GF-D8 (cell line): ENCODE measurements at regions not wholly inside any gene's neighbourhood (a gene's known extent, or its start where the extent isn't known, plus 50 kb on each side); places are given as distances from the start of the nearest gene placed in this dataset.

Source experiments
- DNase-seq: peaks from one replicate; lab custom pipeline; 2025; lab: John Stamatoyannopoulos, UW

DNA sequence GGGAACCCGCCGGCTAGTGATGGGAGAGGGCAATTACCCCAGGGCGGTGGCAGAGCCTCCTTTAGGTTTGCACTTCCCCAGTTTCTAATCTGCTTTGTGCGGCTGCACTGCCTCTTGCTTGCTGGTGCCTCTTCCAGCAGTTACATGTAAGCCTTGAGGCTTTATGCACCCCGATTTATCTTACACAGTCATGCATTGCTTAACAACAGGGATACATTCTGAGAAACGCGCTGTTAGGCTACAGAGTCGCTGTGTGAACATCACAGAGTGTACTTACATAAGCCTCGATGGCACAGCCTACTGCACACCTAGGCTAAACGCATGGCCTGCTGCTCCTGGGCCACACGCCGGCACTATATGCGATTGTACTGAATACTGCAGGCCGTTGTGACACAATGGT lies 155.6 kb upstream of the MKI67 start:
- no peak for DNase-seq

DNA sequence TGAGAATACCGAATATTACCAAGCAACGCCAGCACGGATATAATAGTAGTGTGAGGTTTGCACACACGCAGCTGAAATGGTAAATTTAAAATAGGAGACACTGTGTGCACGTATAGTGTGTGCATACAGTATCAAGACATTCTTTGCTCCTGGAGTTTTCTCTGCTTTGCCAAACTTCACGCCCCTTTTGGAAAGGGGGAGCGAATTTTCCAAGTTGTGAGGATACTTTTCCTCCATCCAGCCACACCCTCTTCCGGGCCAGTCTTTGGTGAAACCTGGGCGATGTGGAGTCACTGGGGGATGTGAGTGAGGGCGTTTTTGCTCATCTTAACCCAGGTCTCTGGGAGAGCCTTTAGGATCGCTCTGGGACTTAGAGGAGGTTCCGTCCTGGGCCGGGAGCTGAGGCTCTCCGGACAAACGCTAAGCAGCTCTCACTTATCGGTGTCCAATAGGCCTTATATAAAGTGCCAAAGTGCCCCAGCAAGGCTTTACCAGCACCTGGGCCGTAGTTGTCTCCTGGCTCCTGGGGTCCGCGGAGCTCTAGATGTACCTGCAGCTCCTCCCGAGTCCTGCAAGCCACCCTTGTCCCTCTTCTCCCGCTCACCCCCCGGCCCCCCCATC lies 160.0 kb upstream of the MKI67 start:
- no peak for DNase-seq

GRCh38 chr10:128286762-128287500 lies 160.7 kb upstream of the MKI67 start:
- DNase-seq: no peak

- no peak for DNase-seq
Measured at GRCh38 chr10:128287921-128288320, 161.7 kb upstream of the MKI67 start.

DNA sequence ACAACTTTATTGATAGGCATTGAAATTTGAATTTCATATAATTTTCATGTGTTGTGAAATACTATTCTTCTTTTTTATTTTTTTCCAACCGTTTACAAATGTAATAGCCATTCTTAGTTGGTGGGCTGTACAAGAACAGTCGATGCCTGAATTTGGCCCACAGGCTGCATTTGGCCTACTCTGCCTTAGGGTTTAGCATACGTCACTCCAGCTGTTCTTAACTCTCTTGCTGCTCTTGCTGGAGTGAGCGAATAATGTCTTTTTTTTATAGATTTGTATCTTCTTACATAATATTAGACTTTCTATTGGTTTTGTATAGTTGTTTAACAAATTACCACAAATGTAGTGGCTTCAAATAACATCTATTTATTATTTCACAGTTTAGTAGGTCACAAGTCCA lies 163.4 kb upstream of the MKI67 start:
- no peak for DNase-seq

GRCh38 chr10:128295003-128295402 lies 168.8 kb upstream of the MKI67 start:
- DNase-seq: no peak

GRCh38 chr10:128296253-128297007 lies 170.2 kb upstream of the MKI67 start:
- no peak for DNase-seq

DNA sequence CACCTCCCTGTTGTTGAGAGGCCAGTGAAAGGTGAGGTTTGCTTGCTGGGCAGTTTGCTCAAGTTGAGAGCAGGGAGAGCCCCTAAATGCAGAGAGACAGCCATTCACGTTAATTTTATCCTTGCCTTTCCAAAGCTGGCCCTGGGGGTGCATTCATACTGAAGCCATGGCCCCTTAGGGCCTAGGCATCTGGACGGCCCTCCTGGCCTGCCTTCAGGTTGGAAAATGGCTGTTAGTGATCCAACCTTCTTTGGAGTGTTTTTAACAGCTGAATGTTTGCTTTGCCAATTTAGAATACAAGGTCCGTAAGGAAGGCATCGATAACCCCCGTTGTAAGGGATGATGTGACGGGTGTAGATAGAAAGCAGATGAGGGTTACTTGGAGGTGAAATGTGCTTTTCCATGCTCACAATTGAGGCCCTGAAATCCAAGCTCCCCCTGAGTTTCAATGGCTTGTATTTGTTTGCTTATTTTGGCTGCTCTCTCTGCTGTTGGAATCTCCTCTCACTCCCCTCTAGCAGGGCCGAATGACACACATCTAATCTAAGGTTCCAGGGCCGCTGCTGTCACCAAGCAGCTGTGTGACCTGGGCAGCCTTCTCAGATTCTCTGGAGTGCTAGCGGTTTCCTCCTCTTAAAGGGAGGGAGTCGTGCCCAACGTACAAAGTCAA lies 171.6 kb upstream of the MKI67 start:
- no peak for DNase-seq

DNA sequence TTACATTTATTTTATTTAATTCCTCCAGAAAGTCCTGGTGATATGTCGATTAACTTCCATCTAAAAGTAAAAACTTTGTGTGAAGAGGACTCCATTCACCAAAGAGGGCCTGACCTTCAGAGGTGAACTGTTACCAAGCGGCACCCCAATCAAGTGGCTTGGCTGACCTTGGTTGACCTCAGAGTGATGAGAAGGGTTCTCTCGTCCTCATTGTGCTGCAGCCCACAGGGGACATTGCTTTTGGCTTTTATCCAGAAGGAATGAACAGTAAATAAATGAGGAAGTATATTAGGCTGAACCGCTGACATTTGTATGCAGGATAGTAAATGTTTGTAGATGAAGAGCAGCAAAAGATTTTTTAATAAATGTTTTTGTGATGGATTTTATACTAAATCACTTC lies 172.4 kb upstream of the MKI67 start:
- no peak for DNase-seq

DNA sequence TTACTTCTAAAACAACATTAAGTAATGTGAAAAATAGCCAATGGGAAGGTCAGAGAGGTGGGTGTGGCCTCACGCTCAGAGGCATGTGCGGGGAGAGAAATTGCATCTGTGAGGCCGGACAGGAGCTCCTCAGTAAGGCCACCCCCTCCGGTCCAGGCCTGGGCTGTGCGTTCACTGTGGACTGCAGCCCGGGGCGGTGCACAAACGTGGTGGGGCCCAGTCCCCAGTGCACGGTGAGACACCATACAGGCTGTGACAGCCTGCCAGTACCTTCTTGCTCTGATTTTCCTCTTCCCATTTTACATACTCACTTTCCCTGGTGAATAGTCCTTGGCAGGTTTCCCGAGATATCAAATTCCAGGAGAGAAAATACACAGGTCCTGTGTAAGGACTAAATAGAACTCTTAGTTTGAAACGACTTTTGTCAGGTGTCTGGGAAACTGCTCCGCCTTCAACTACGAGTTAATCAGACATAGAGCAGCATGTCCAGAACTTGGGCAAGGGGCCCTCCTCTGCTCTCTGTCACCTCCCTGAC lies 174.1 kb upstream of the MKI67 start:
- DNase-seq: no peak

- no peak for DNase-seq
Measured at GRCh38 chr10:128301051-128301450, 174.8 kb upstream of the MKI67 start.

DNA sequence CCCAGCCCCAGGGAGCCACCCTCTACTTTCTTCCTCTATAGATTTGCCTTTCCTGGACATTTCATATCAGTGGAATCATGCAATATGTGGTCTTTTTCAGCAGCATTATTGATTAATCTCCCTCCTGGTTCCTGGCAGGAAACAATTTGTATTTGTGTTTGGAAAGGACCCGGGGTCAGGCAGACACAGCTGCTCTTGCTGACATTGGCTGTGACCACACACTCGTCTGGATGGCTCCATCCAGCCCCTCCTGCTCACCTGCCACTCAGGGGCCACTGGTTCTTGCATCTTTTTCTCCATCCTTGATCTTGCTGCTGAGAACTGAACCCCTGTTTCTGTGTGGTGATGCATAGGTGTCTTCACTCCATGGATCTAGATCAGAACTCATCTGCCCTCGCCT lies 176.6 kb upstream of the MKI67 start:
- DNase-seq: no peak

- DNase-seq: no peak
Measured at GRCh38 chr10:128304271-128304670, 178.0 kb upstream of the MKI67 start.

GRCh38 chr10:128305601-128306345 lies 179.6 kb upstream of the MKI67 start:
- no peak for DNase-seq

GRCh38 chr10:128306535-128306934 lies 180.3 kb upstream of the MKI67 start:
- no peak for DNase-seq

- DNase-seq: no peak
Measured at GRCh38 chr10:128306966-128307365, 180.7 kb upstream of the MKI67 start.

- no peak for DNase-seq
Measured at GRCh38 chr10:128307820-128308219, 181.6 kb upstream of the MKI67 start.

DNA sequence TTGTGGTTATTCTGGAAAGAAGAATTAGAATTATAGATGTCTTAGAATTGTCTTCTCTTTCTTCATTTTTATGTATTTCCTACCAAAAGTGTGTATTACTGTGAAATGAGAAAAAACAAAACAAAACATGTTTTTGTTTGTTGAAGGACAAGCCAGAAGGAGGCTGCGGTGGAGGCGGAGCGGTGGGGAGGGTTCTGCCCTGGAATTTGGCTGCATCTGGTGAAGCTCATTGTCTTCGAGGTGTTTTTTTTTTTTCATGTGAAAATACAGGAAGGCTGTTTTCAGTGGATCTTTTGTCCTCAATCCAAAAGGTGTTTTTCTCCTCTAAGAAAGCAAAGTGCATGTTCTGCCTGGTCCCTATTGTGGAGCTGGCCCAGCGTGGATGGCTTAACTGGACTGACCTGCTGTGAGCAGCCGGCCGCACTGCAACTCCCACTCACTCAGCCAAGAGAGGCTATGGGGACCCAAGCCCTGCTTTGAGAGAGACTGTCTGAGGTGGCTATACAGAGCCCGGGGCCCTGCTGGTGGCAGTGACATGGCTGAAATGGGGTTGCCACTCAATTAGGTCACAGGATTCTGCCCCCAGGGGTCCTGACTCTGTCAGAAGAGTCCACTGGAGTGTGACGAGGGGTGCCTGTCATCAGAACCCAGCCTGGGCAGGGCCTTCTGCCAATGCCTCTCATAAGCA lies 184.9 kb upstream of the MKI67 start:
- no peak for DNase-seq

DNA sequence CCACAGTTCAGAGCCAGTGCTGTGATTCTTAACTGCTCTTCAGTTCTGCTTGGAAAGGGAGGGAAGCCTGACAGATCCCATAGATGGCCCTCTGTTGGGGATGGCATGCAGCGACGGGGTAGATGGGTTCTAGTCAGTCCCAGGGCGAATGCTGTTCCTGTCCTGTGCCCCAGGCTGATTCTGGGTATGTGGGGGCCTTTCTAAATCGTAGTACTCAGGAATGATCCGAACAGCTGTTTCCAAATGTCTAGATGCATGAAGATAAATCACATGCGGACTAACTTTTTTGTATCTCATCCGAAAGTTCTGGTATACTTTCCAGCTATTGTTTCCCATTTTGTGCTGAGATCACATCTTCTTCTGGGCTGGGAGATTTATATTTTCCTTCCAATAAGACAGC lies 186.0 kb upstream of the MKI67 start:
- DNase-seq: no peak

DNA sequence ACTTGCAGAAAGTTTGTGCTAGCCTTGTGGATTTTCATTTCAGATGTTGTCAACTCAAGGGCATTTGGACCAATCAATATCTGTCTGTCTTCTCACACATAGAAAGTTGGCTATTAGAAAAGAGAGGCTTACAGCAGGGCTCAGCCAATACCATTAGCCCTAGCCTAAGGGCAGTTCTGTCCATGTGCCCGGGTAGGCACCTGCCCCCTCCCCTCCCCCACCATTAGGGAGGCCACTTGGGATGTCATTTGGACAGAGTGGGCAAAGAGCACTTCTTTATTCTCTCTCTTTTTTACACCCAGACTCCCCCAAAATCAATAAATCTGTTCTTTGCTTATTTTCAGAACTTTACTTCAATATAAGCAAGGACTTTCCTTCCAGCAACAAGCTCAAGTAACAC lies 188.5 kb upstream of the MKI67 start:
- no peak for DNase-seq

DNA sequence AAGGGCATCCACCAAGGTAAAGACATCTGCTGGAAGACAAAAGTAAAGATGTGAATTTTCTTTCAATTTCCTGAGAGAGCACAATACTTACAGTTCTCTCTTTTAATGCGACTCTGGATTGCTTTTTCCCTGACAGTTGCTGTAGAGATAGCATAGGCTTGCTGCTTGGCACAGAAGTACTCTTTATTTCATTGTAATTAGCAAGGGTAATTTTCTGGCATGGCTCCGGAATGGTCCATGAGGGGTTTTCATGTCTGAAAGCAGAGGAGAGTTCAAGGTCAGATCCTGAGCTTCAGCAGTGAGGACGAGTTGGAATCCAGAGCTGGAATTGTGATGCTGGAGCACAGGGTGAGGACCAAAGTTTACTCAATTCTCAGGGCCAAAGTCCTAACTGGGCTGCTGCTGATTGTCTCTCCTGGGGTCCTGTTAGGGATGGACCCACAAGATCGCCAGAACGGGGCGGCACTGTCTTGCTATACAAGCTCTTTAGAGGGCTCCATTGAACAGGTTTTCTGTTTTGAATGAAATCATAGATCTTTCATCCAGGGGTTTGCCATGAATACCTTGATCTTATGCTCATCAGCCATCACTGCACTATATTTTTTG lies 190.0 kb upstream of the MKI67 start:
- DNase-seq: no peak
